BJ (cell line): ENCODE measurements at regions not wholly inside any gene's neighbourhood (a gene's known extent, or its start where the extent isn't known, plus 50 kb on each side); places are given as distances from the start of the nearest gene placed in this dataset.

Experiments used
- CTCF ChIA-PET: fragments of 350-600 bp; formaldehyde crosslinking; extraction: SDS; loops from one replicate; lab custom pipeline; 2021; ENCODE audit warnings: antibody characterized with exemption, inconsistent platforms; lab: Yijun Ruan, JAX
- POLR2A ChIA-PET: fragments of 300-600 bp; sonication (Branson Sonifier 250); formaldehyde crosslinking; extraction: SDS; loops from one replicate; lab custom pipeline; 2021; ENCODE audit warnings: antibody characterized with exemption; lab: Charles Lee
- DNase-seq: peaks from one replicate; pipeline ENCODE4 v3.0.0-alpha.2; 2011; ENCODE audit warnings: low read depth
- H3K27me3 ChIP-seq: 2 replicates; pipeline ENCODE4 v1.6.0; 2011; ENCODE audit warnings: low read length; ENCODE audit not compliant: control insufficient read depth, insufficient read depth
- H3K36me3 ChIP-seq: 2 replicates; pipeline ENCODE4 v1.5.1; 2011; ENCODE audit warnings: low read length; ENCODE audit not compliant: control insufficient read depth, insufficient read depth
- H3K4me3 ChIP-seq: 2 replicates; pipeline ENCODE4 v1.5.1; 2011; ENCODE audit warnings: low read depth, mild to moderate bottlenecking, control low read depth, low read length
- CTCF ChIP-seq: IDR thresholded peaks from 2 replicates; pipeline ENCODE4 v1.5.1; 2011; ENCODE audit warnings: low read depth, mild to moderate bottlenecking, control low read depth, inconsistent platforms, low read length, moderate library complexity; ENCODE audit not compliant: insufficient read depth

- Histone ChIP-seq H3K36me3 (no peaks in the 10 kb centered on the region), H3K27me3 (no peaks in the 10 kb centered on the region), H3K4me3 (no peak overlapping the region)
- ChIA-PET CTCF (no interaction called here), POLR2A (no interaction called here)
- no peak for TF ChIP-seq CTCF
- DNase-seq = no peak
These were observed 694.6 kb downstream of the QKI start for GRCh38 chr6:164108869-164109769.

- no peak for TF ChIP-seq CTCF
- DNase-seq = no peak
- POLR2A ChIA-PET = no interaction called here
- no peak overlapping the region for H3K4me3 ChIP-seq
- no peaks in the 10 kb centered on the region for H3K36me3 ChIP-seq
- no peaks in the 10 kb centered on the region for H3K27me3 ChIP-seq
- CTCF ChIA-PET = interaction anchor here (0.6 kb wide), 1 partner anchor 168 kb away, joined by 3 read pairs; no protein-coding TSS in a partner anchor
These were observed 693.6 kb downstream of the QKI start for GRCh38 chr6:164108092-164108491.

- CTCF ChIA-PET = interaction anchor here (0.6 kb wide), 1 partner anchor 168 kb away, joined by 3 read pairs; no protein-coding TSS in a partner anchor
These were observed 692.9 kb downstream of the QKI start for GRCh38 chr6:164107297-164107995.

GRCh38 chr6:164106345-164106769 lies 691.8 kb downstream of the QKI start:
- CTCF ChIA-PET = no interaction called here
- DNase-seq = no peak
- Histone ChIP-seq H3K27me3 (no peaks in the 10 kb centered on the region), H3K36me3 (no peaks in the 10 kb centered on the region), H3K4me3 (no peak overlapping the region)
- POLR2A ChIA-PET = no interaction called here
- TF ChIP-seq CTCF = no peak

More at GRCh38 chr6:164107297-164107995, 692.9 kb downstream of the QKI start:
- no peaks in the 10 kb centered on the region for H3K27me3 ChIP-seq
- no peak overlapping the region for H3K4me3 ChIP-seq
- TF ChIP-seq CTCF = no peak
- POLR2A ChIA-PET = no interaction called here
- DNase-seq = no peak
- H3K36me3 ChIP-seq = no peaks in the 10 kb centered on the region

- TF ChIP-seq CTCF = no peak
- Histone ChIP-seq H3K4me3 (no peak overlapping the region), H3K36me3 (no peaks in the 10 kb centered on the region), H3K27me3 (no peaks in the 10 kb centered on the region)
- DNase-seq = no peak
- ChIA-PET CTCF (no interaction called here), POLR2A (no interaction called here)
These were observed 691.2 kb downstream of the QKI start for GRCh38 chr6:164105705-164106104.
